Ascending aorta (tissue), 2 donors: ENCODE measurements at regions not wholly inside any gene's neighbourhood (a gene's known extent, or its start where the extent isn't known, plus 50 kb on each side); places are given as distances from the start of the nearest gene placed in this dataset.

Experiments used
- DNase-seq, 2 donors: peaks; one replicate each; pipeline ENCODE4 v3.0.0-alpha.2; 2019; ENCODE audit warnings: low spot score in 2 of 2
- H3K27ac ChIP-seq, 2 donors: fragments of 200-600 bp; sonication (generic); one replicate each; pipeline ENCODE4 v1.5.1; 2016 to 2017; ENCODE audit warnings: mild to moderate bottlenecking in 1 of 2
- H3K27me3 ChIP-seq: fragments of 200-600 bp; sonication (generic); one replicate; pipeline ENCODE4 v1.5.1; 2017
- H3K36me3 ChIP-seq, 2 donors: fragments of 200-600 bp; sonication (generic); one replicate each; pipeline ENCODE4 v1.5.1; 2016
- H3K4me1 ChIP-seq, 2 donors: fragments of 200-600 bp; sonication (generic); one replicate each; pipeline ENCODE4 v1.5.1; 2016 to 2017; ENCODE audit warnings: mild to moderate bottlenecking in 1 of 2
- H3K4me3 ChIP-seq, 2 donors: fragments of 200-600 bp; sonication (generic); one replicate each; pipeline ENCODE4 v1.5.1; 2016 to 2017; ENCODE audit warnings: mild to moderate bottlenecking in 1 of 2
- H3K9me3 ChIP-seq, 2 donors: fragments of 200-600 bp; sonication (generic); one replicate each; pipeline ENCODE4 v1.5.1; 2016
- CTCF ChIP-seq, 3 experiments: fragments of 200-600 bp in 2 of 3; fragments of 450-650 bp in 1 of 3; sonication (generic) in 2 of 3; IDR thresholded peaks; one replicate each; pipeline ENCODE4 v1.5.1; 2016 to 2019; ENCODE audit warnings: antibody characterized with exemption in 3 of 3, mild to moderate bottlenecking in 1 of 3, moderate library complexity in 1 of 3
- intact Hi-C: fragments of 100-400 bp; cut with DNase I; formaldehyde crosslinking; loops from one replicate; pipeline ENCODE4 v1.15.1; 2023

GRCh38 chr5:155507363-155507762 is 493.8 kb downstream of the KIF4B start:
- H3K27me3 ChIP-seq: no peaks in the 10 kb centered on the region
- DNase-seq: no peak
- H3K4me1 ChIP-seq: no peaks in the 10 kb centered on the region
- no peaks in the 10 kb centered on the region for H3K9me3 ChIP-seq
- no peak for TF ChIP-seq CTCF (IDR thresholded peaks at IDR 0.05)
- no peak overlapping the region for H3K27ac ChIP-seq
- no peak overlapping the region for H3K4me3 ChIP-seq
- H3K36me3 ChIP-seq: no peaks in the 10 kb centered on the region
- intact Hi-C loops: no loop called here

- no peaks in the 10 kb centered on the region for H3K9me3 ChIP-seq
- no peak overlapping the region for H3K27ac ChIP-seq
- no peaks in the 10 kb centered on the region for H3K36me3 ChIP-seq
- H3K27me3 ChIP-seq: no peaks in the 10 kb centered on the region
- H3K4me1 ChIP-seq: no peaks in the 10 kb centered on the region
- no peak for DNase-seq
- TF ChIP-seq CTCF (IDR thresholded peaks at IDR 0.05): no peak
- intact Hi-C loops: no loop called here
- H3K4me3 ChIP-seq: no peak overlapping the region
Measured at GRCh38 chr5:155508673-155509072, 495.1 kb downstream of the KIF4B start.

GRCh38 chr5:155512329-155512728 is 498.8 kb downstream of the KIF4B start:
- TF ChIP-seq CTCF (IDR thresholded peaks at IDR 0.05): no peak
- Histone ChIP-seq H3K4me1 (no peaks in the 10 kb centered on the region), H3K36me3 (no peaks in the 10 kb centered on the region), H3K9me3 (no peaks in the 10 kb centered on the region), H3K27ac (no peak overlapping the region), H3K27me3 (no peaks in the 10 kb centered on the region), H3K4me3 (no peak overlapping the region)
- intact Hi-C loops: no loop called here
- DNase-seq: no peak

- DNase-seq: no peak
- H3K27ac ChIP-seq: no peak overlapping the region
- H3K4me1 ChIP-seq: no peaks in the 10 kb centered on the region
- no peak for TF ChIP-seq CTCF (IDR thresholded peaks at IDR 0.05)
- H3K9me3 ChIP-seq: peaks cover 0 to 2% of the 10 kb centered on the region in 2 donors
- intact Hi-C loops: no loop called here
- H3K4me3 ChIP-seq: no peak overlapping the region
- H3K27me3 ChIP-seq: no peaks in the 10 kb centered on the region
- no peaks in the 10 kb centered on the region for H3K36me3 ChIP-seq
Measured at GRCh38 chr5:155514105-155514563, 500.6 kb downstream of the KIF4B start.

GRCh38 chr5:155522540-155522939 is 509.0 kb downstream of the KIF4B start:
- DNase-seq: no peak
- peaks cover 0 to 6% of the 10 kb centered on the region in 2 donors for H3K9me3 ChIP-seq
- H3K36me3 ChIP-seq: no peaks in the 10 kb centered on the region
- H3K27ac ChIP-seq: no peak overlapping the region
- no peaks in the 10 kb centered on the region for H3K27me3 ChIP-seq
- H3K4me1 ChIP-seq: no peaks in the 10 kb centered on the region
- H3K4me3 ChIP-seq: no peak overlapping the region
- TF ChIP-seq CTCF (IDR thresholded peaks at IDR 0.05): no peak
- intact Hi-C loops: no loop called here

GRCh38 chr5:155529362-155529761 is 515.8 kb downstream of the KIF4B start:
- H3K4me1 ChIP-seq: no peaks in the 10 kb centered on the region
- no peak overlapping the region for H3K4me3 ChIP-seq
- no peaks in the 10 kb centered on the region for H3K36me3 ChIP-seq
- intact Hi-C loops: no loop called here
- DNase-seq: no peak
- no peak overlapping the region for H3K27ac ChIP-seq
- TF ChIP-seq CTCF (IDR thresholded peaks at IDR 0.05): no peak
- H3K27me3 ChIP-seq: no peaks in the 10 kb centered on the region
- no peaks in the 10 kb centered on the region for H3K9me3 ChIP-seq
